GM19240 (cell line): ENCODE measurements at regions not wholly inside any gene's neighbourhood (a gene's known extent, or its start where the extent isn't known, plus 50 kb on each side); places are given as distances from the start of the nearest gene placed in this dataset.
"Not testable (repeated sequence)": the region's sequence is repeated elsewhere in the genome, so short reads cannot be mapped to it uniquely, and the experiment has no call there.

Experiments used
- DNase-seq: peaks from one replicate; pipeline ENCODE4 v3.0.0; 2011; ENCODE audit warnings: low spot score; ENCODE audit not compliant: insufficient read length

GRCh38 chr14:22492622-22493542 is 96.1 kb downstream of the DAD1 start:
- no peak for DNase-seq

DNA sequence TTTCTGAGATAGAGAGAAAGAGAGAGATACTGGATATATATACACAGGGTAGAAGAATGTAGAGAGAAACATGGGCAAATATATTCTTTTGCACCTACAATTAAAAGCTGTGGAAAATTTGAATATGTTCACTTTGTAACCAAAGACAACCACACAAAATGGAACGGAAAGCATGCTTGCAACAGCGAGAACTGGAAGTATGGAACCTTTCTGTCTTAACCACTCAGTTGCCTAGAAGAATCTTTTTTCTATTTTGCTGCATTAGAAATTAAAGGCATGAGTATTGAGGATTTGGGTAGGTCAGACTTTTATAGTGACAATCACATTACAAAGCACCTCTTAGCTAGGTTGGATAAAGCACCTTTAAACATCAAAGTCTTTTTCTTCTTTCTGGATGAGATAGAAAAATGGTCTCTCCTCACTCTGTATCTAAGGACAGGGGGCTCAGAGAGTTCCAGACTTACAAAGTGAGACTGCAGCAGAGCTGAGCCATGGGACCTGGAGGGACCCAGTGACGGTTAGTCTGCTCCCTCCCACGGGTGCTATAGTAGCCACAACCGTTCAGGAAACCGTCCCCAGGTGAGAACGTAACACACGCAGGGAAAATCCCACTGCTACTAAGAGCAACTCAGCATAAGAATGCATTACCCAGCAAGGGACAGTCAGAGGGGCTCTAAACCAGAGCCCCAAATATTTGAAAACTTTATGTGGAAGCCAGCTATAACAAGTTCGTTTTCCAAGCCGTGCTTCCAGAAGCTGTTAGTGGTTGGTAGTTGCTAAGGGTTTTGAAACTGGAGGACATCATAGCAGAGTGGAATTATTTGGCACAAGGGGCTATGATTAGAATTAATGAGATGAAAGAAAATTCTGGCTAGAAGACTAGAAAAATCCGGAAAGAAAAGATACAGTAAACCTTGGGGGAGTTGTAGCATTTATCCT is 97.1 kb downstream of the DAD1 start:
- no peak for DNase-seq

GRCh38 chr14:22491053-22491452 is 98.0 kb downstream of the DAD1 start:
- DNase-seq: not testable (repeated sequence)

DNA sequence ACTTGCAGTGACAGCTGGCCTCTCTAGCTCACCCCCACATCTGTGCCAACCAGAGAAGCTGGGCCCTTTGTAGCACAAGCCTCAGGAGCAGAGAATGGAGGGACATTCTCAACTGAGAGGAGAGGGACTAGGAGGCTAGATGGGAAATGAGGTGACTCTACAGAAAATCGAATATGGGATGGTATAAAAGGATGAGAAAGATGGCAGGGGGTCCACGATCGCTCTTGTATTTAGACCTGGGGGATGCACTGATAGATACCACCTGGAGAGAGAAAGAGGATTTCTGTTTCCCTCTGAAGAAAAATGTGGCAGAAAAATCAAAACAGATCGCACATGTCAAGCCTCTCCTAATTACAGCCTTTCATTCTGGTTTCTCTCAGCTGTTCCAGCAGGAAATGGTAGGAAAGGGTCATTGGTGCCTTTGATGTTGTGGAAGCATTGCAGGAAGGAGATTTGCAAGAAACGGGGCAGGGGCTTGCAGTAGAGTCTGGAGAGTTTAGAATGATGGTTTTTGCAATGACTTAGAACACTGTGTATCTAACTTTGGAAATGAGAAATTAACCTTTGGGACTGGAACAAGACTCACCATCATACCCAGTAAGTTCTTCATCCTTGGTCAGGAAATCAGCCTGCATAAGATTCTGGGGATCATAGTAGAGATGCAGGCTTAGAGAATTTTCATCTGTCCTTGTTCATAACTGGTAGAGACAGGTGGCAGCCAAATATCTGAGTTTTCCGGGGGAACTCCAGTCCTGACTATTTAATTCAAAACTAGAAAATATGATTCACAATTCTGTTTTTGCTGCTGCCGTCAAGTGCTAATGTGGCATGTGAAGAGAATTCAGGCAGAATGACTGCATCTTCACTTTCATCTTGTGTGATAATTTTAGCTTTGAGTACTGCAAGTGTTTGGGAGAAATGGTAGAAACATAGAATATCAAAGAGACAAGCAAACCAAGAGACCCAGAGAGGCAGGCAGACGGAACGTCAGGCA is 98.8 kb downstream of the DAD1 start:
- no peak for DNase-seq

DNA sequence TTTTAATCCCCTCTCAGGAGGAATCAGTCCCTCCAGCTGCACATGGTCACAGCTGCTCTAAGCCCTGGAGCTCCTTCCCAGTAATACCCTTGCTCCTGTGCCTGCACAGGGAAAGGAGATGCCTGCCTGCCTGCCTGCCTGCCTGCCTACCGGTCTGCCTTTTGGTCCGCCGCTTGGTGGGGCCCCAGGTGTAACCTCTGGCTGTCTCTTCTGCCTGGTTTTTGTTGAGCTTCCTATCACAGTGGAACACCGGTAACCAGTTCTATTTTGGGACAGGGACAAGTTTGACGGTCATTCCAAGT is 99.8 kb downstream of the DAD1 start:
- no peak for DNase-seq

GRCh38 chr14:22488522-22489243 is 100.3 kb downstream of the DAD1 start:
- DNase-seq: no peak

- DNase-seq: no peak
Measured at GRCh38 chr14:22487941-22488340, 101.1 kb downstream of the DAD1 start.

DNA sequence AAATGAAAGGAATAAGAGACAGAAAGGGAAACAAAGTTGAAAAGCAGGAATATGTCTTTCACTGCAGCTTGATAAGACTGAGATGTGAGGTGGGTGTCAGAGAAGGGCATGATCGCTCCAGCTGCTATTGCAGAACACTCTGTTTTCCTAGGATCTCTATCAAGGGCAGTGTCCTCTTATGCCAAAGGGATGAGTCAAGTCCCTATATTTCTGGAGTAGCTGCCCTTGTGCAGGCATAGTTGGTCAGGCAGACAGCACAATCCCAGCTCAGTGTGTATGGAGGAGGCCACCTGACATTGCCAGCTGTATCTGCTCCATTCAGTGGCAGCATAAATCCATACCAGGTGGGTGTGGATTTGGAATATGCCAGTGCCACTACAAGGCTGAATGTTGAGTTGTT is 101.6 kb downstream of the DAD1 start:
- no peak for DNase-seq

DNA sequence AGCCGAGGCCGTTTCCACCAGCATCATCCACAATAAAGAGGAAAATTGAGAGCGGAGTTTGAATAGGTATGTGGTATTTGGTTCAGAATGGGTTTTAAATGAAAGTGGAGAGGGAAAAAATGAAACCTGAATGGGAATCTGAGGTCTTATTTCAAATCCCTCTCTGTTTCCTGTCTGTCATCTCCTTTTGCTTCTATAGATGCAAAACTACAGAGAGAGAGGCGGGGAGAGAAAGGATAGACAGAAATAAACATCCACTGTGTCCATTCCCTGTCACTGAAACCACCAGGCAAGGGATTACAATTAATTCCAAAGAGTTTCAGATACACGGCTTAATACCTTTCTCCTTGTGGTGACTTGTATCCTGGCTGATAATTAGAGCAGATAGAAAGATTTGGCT is 102.3 kb downstream of the DAD1 start:
- no peak for DNase-seq

DNA sequence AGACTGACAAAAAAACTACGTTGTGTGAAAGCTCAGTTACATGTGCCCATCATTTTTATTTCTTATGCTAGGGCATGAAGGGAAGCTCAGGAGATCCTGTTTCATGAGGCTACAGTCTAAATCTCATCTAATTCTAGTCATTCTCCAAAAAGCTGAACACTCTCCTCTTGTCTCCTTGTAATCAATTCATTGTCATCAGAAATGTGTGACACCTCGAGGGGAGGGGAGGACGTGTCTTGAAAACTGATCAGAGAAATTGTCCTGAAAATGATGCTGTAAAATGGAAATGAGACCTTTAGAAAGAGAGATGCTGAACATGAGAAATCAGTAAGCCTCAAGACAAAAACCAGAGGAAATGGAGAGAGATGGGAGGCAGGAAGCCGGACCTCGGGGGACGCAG is 103.4 kb downstream of the DAD1 start:
- no peak for DNase-seq

DNA sequence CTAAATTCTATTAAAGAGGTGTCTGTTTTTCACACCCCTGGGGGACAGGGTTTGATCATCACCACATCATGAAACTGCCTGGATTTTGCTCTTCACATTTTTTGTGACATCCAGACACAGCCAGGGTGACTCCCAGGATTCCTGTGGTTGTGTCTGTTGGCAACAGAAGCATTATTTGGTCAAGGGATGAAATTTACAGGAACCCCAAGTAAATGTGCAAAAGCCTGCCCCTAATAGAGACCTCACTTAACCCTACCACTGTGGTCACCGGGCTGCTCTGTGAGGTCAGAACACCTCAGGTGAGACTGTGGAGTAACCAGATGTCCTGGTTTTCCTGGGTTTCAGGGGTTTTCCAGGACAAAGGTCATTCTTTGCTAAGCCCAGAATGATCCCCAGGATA is 103.8 kb downstream of the DAD1 start:
- DNase-seq: no peak

DNA sequence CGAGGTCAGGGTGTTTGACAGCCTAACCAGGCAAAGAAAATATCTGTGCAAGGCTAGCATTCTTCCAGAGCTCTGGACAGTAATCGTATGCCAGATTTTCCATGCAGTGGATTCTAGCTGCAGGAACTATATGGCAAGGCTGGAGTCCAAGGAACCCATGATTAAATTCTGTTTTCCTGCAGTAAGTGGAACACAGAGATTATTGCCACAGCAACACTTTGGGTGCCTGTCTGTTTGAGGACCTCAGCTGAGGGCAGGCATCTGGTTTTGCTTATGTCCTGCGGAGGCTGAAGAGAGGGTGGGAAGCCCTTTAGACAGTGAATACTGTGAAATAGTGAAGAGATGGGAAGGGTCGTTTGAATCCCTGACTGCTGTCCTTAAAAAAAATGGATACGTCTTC is 104.4 kb downstream of the DAD1 start:
- DNase-seq: no peak

- no peak for DNase-seq
Measured at GRCh38 chr14:22483863-22484593, 105.0 kb downstream of the DAD1 start.

DNA sequence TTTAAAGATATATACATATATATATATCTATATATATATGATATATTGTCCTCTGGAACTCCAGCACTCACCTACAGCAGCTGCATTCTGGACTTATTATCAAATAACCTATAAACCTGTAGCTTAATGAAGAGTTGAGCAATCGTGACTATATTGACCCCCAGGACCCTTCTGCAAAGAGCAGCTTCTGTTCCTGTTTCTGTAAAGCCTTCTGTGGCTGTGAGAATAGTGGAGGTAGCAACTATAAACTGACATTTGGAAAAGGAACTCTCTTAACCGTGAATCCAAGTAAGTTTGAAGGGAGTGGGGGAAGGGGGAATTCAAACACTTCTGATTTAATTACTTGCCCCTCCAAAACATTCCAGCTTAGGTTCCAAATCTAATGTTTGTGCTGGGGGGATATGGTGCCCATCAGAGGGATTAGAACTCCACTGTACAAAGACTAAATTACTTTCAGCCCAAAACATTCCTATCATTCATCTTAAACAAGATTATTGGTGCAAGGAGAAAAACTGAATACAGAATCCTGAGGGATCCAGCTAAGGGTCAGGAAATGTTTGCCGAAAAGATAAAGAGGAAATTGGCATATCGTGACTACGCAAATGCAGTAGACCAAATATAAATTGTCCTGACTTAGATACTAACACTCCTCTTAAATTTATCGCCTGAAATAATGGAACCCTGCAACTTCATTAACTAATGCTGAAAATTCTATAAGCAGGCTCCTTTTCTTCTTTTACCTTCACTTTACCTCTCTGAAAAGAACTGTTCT is 106.1 kb downstream of the DAD1 start:
- DNase-seq: no peak

DNA sequence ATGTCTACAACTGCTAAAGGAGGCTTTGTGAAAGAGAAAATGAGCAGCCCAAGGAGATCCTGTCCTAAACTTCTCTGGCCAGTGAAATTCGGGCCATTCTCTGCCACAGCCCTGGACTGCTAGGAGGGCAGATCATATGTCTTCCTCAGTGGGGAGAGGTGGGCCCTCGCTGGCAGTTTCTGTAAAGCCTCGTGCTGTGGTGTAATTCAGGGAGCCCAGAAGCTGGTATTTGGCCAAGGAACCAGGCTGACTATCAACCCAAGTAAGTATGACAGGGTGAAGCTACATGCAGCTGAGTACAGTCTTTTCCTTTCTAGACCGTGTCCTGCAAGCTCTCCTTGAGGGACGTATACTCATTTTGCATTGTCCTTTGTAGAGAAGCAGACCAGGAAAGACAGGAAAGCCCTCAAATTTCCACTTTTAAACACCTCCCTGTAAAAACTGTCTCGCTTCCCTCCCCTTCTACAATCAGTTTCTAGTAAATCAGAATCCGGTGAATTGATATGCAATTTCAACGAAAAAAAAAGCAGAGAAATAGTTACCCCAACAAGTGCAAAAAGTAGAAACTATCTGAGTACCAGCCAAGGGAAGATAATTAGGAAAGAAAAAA is 106.8 kb downstream of the DAD1 start:
- no peak for DNase-seq

DNA sequence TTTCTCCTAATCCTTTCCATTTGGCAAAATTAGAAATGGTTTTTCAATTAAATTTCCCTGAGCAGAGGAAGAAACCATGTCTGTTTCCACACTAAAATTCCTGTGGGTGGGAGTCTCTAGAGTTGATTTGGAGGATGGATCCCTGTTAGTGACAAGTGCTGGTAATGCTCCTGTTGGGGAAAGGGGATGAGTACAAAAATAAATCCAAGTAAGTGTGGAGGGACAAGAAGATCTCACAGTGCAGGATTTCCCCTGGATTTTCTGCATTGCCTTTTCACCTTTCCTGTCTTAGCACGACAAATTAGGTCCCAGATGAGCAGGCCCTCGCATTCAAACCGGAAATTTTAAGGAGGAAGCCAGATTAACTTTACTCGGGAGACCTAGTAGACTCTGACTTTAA is 107.5 kb downstream of the DAD1 start:
- DNase-seq: no peak

DNA sequence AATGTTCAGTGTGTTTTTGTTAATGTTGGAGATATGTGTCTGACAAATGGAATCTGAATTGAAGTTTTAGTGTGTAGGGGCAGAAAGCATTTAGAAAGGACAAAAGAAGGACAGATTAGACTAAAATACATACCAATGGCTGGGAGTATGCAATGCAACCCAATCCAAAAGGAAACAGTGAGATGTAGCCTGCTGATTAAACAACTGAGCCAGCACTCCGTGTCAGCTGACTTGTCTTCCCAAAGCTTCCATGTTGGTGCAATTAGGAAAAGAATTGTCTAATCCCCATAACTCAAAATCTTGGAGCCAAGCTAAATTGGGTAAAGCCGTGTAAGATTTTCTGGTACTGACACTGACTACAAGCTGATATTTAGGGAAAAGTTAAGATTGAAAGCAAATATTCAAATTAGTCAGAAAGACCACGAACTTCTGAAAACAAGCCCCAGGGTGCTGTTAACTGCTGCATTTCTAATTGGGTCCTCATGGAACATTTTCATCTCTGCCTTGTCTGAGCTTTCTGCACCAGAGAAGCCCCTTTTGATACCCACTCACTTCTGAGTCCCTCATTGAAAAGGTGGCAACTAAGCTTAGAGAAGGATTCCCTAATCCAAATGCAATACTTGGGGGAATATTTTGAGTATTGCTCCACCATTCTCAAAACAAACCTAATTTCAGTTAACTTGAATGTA is 109.1 kb downstream of the DAD1 start:
- DNase-seq: no peak

GRCh38 chr14:22479132-22479531 is 109.9 kb downstream of the DAD1 start:
- DNase-seq: no peak
